ENCODE measurements at regions not wholly inside any gene's neighbourhood (a gene's known extent, or its start where the extent isn't known, plus 50 kb on each side); places are given as distances from the start of the nearest gene placed in this dataset.

DNA sequence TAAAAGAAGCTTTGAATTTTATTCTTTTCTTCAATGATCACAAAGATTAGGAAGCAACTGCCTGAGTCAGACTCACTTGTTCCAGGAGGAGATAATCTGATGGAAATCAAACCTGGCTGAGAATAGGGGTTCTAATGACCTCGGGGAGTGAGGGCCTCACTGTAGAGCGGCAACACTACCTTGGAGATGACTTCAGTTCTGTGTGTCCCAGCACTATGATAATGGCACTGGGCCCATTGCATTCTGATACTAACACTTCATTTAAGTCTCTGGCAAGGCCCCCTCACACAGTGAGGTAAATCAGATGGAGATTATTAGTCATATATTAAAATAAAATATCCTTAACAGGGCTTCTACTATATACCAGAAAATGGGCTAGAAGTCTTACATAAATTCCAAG is 233.3 kb upstream of the EGLN3 start:
- TF ChIP-seq NR2C2 (CRISPR knock-in tag; IDR thresholded peaks at IDR 0.05; ENCODE audit: borderline replicate concordance): no peak
- TF ChIP-seq GABPA (IDR thresholded peaks at IDR 0.05; ENCODE audit: low read depth, low read length): no peak
- no peak for TF ChIP-seq GABPA (CRISPR knock-in tag; IDR thresholded peaks at IDR 0.05; ENCODE audit: low read depth)
- TF ChIP-seq, protein P1, sequence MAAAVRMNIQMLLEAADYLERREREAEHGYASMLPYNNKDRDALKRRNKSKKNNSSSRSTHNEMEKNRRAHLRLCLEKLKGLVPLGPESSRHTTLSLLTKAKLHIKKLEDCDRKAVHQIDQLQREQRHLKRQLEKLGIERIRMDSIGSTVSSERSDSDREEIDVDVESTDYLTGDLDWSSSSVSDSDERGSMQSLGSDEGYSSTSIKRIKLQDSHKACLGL (CRISPR knock-in tag; IDR thresholded peaks at IDR 0.05): no peak
- TF ChIP-seq YEATS2 (CRISPR knock-in tag; IDR thresholded peaks at IDR 0.05; ENCODE audit: borderline replicate concordance): no peak
- TF ChIP-seq NFKBIZ (CRISPR knock-in tag; IDR thresholded peaks at IDR 0.05): no peak
- no peak for TF ChIP-seq ZFP41 (CRISPR knock-in tag; IDR thresholded peaks at IDR 0.05; ENCODE audit: borderline replicate concordance)
- TF ChIP-seq ZNF350 (CRISPR knock-in tag; IDR thresholded peaks at IDR 0.05; ENCODE audit: borderline replicate concordance, low read depth): no peak
- TF ChIP-seq, protein P2, sequence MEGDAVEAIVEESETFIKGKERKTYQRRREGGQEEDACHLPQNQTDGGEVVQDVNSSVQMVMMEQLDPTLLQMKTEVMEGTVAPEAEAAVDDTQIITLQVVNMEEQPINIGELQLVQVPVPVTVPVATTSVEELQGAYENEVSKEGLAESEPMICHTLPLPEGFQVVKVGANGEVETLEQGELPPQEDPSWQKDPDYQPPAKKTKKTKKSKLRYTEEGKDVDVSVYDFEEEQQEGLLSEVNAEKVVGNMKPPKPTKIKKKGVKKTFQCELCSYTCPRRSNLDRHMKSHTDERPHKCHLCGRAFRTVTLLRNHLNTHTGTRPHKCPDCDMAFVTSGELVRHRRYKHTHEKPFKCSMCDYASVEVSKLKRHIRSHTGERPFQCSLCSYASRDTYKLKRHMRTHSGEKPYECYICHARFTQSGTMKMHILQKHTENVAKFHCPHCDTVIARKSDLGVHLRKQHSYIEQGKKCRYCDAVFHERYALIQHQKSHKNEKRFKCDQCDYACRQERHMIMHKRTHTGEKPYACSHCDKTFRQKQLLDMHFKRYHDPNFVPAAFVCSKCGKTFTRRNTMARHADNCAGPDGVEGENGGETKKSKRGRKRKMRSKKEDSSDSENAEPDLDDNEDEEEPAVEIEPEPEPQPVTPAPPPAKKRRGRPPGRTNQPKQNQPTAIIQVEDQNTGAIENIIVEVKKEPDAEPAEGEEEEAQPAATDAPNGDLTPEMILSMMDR (CRISPR knock-in tag; IDR thresholded peaks at IDR 0.05): no peak
- TF ChIP-seq ZNF274 (CRISPR knock-in tag; IDR thresholded peaks at IDR 0.05): no peak
- TF ChIP-seq NPAS2 (CRISPR knock-in tag; IDR thresholded peaks at IDR 0.05; ENCODE audit: borderline replicate concordance): no peak
- TF ChIP-seq, protein P3, sequence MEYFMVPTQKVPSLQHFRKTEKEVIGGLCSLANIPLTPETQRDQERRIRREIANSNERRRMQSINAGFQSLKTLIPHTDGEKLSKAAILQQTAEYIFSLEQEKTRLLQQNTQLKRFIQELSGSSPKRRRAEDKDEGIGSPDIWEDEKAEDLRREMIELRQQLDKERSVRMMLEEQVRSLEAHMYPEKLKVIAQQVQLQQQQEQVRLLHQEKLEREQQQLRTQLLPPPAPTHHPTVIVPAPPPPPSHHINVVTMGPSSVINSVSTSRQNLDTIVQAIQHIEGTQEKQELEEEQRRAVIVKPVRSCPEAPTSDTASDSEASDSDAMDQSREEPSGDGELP (IDR thresholded peaks at IDR 0.05; ENCODE audit: borderline replicate concordance, low read depth): no peak

All from HepG2 (cell line).